Neural cell (in vitro differentiated cells): ENCODE measurements at regions not wholly inside any gene's neighbourhood (a gene's known extent, or its start where the extent isn't known, plus 50 kb on each side); places are given as distances from the start of the nearest gene placed in this dataset.

ENCODE experiments used
- H2AFZ ChIP-seq: fragments of 200-600, 300-800 bp; sonication (generic), shearing (Covaris generic); 2 replicates; pipeline ENCODE4 v1.6.0; 2014; ENCODE audit warnings: low read depth, mild to moderate bottlenecking, antibody characterized with exemption, low read length, moderate library complexity
- H3F3A ChIP-seq: fragments of 200-600 bp; shearing (Covaris generic); 2 replicates; pipeline ENCODE4 v1.6.1; 2016; ENCODE audit warnings: mild to moderate bottlenecking, moderate library complexity, mixed read lengths, antibody characterized with exemption, low read length; ENCODE audit not compliant: insufficient read depth, poor library complexity, severe bottlenecking
- H3K27ac ChIP-seq: fragments of 200-600, 300-800 bp; sonication (generic), shearing (Covaris generic); 2 replicates; pipeline ENCODE4 v1.5.1; 2014; ENCODE audit warnings: mild to moderate bottlenecking, low read length, moderate library complexity
- H3K27me3 ChIP-seq: fragments of 300-800, 200-600 bp; sonication (generic), shearing (Covaris generic); 2 replicates; pipeline ENCODE4 v1.6.0; 2014; ENCODE audit warnings: mild to moderate bottlenecking, low read depth, low read length, moderate library complexity; ENCODE audit not compliant: insufficient read depth
- H3K36me3 ChIP-seq: fragments of 300-800, 200-600 bp; sonication (generic), shearing (Covaris generic); 2 replicates; pipeline ENCODE4 v1.5.1; 2014; ENCODE audit warnings: mild to moderate bottlenecking, antibody characterized with exemption, low read length, moderate library complexity; ENCODE audit not compliant: insufficient read depth
- H3K4me2 ChIP-seq: fragments of 300-800, 200-600 bp; sonication (generic), shearing (Covaris generic); 2 replicates; pipeline ENCODE4 v1.6.0; 2014; ENCODE audit warnings: mild to moderate bottlenecking, low read length
- H3K4me3 ChIP-seq: fragments of 300-800, 200-600 bp; sonication (generic), shearing (Covaris generic); 2 replicates; pipeline ENCODE4 v1.5.1; 2014; ENCODE audit warnings: mild to moderate bottlenecking, low read length, moderate library complexity
- H3K79me2 ChIP-seq: fragments of 200-600 bp; shearing (Covaris generic); replicated peaks from 2 replicates; pipeline ENCODE4 v1.6.0; 2014; ENCODE audit warnings: mild to moderate bottlenecking, low read length, moderate library complexity; ENCODE audit not compliant: insufficient read depth
- H3K9ac ChIP-seq: fragments of 300-800, 200-600 bp; sonication (generic), shearing (Covaris generic); 2 replicates; pipeline ENCODE4 v1.6.1; 2016; ENCODE audit warnings: mild to moderate bottlenecking, low read length, mixed read lengths
- H3K9me2 ChIP-seq: fragments of 200-600 bp; shearing (Covaris generic); 2 replicates; pipeline ENCODE4 v1.6.1; 2016; ENCODE audit warnings: mild to moderate bottlenecking, low read length, mixed read lengths; ENCODE audit not compliant: insufficient read depth
- H3K9me3 ChIP-seq: fragments of 200-600, 300-800 bp; sonication (generic), shearing (Covaris generic); 2 replicates; pipeline ENCODE4 v1.6.1; 2016; ENCODE audit warnings: mild to moderate bottlenecking, mixed run types, low read length, moderate library complexity, mixed read lengths
- H4K20me1 ChIP-seq: fragments of 200-600 bp; shearing (Covaris generic); 2 replicates; pipeline ENCODE4 v1.6.1; 2016; ENCODE audit warnings: mild to moderate bottlenecking, mixed run types; ENCODE audit not compliant: insufficient read depth
- CTCF ChIP-seq: fragments of 450-650 bp; IDR thresholded peaks from 2 replicates; pipeline ENCODE4 v1.5.1; 2014; ENCODE audit warnings: antibody characterized with exemption, mild to moderate bottlenecking, moderate library complexity; ENCODE audit not compliant: poor library complexity, severe bottlenecking
- EP300 ChIP-seq: fragments of 450-650 bp; conservative IDR thresholded peaks from 2 replicates; pipeline ENCODE4 v1.6.1; 2014; ENCODE audit warnings: antibody characterized with exemption, mild to moderate bottlenecking, moderate library complexity; ENCODE audit not compliant: poor library complexity, severe bottlenecking
- EZH2 ChIP-seq: fragments of 200-600, 300-800 bp; shearing (Covaris generic), sonication (generic); IDR thresholded peaks from 2 replicates; pipeline ENCODE4 v1.6.1; 2014; ENCODE audit warnings: antibody characterized with exemption, low read length, borderline replicate concordance, mild to moderate bottlenecking; ENCODE audit not compliant: insufficient read depth, poor library complexity, severe bottlenecking
- MXI1 ChIP-seq: fragments of 450-650 bp; conservative IDR thresholded peaks from 2 replicates; pipeline ENCODE4 v1.6.1; 2014; ENCODE audit warnings: antibody characterized with exemption, mild to moderate bottlenecking; ENCODE audit not compliant: poor library complexity, severe bottlenecking
- POLR2AphosphoS5 ChIP-seq: IDR thresholded peaks from 2 replicates; pipeline ENCODE4 v1.6.1; 2012
- RAD21 ChIP-seq: fragments of 450-650 bp; conservative IDR thresholded peaks from 2 replicates; pipeline ENCODE4 v1.6.1; 2014; ENCODE audit warnings: antibody characterized with exemption, mild to moderate bottlenecking, moderate library complexity
- REST ChIP-seq: IDR thresholded peaks from 2 replicates; pipeline ENCODE4 v1.6.1; 2012; ENCODE audit warnings: borderline replicate concordance
- SMC3 ChIP-seq: fragments of 450-650 bp; conservative IDR thresholded peaks from 2 replicates; pipeline ENCODE4 v1.6.1; 2014; ENCODE audit warnings: antibody characterized with exemption, mild to moderate bottlenecking, moderate library complexity; ENCODE audit not compliant: poor library complexity
- TAF1 ChIP-seq: IDR thresholded peaks from 2 replicates; pipeline ENCODE4 v1.6.1; 2012; ENCODE audit warnings: low read depth

- H3K27me3 ChIP-seq: no peaks in the 10 kb centered on the region
- no peak for TF ChIP-seq CTCF
- TF ChIP-seq EZH2: no peak
- no peak for TF ChIP-seq RAD21
- no peak for TF ChIP-seq SMC3
- no peak for TF ChIP-seq REST
- no peak for TF ChIP-seq EP300
- no peak for TF ChIP-seq POLR2AphosphoS5
- no peak for TF ChIP-seq MXI1
- no peak for TF ChIP-seq TAF1
- H3F3A ChIP-seq: no peaks in the 10 kb centered on the region
- no peaks in the 10 kb centered on the region for H3K79me2 ChIP-seq
- H3K9me2 ChIP-seq: no peaks in the 10 kb centered on the region
- H3K9me3 ChIP-seq: no peaks in the 10 kb centered on the region
- no peak overlapping the region for H3K9ac ChIP-seq
- H3K4me3 ChIP-seq: no peak overlapping the region
- no peak overlapping the region for H2AFZ ChIP-seq
- H4K20me1 ChIP-seq: no peaks in the 10 kb centered on the region
- no peak overlapping the region for H3K27ac ChIP-seq
- H3K4me2 ChIP-seq: no peak overlapping the region
- no peaks in the 10 kb centered on the region for H3K36me3 ChIP-seq
Measured at GRCh38 chr5:38039826-38040225, 200.0 kb upstream of the GDNF start.

DNA sequence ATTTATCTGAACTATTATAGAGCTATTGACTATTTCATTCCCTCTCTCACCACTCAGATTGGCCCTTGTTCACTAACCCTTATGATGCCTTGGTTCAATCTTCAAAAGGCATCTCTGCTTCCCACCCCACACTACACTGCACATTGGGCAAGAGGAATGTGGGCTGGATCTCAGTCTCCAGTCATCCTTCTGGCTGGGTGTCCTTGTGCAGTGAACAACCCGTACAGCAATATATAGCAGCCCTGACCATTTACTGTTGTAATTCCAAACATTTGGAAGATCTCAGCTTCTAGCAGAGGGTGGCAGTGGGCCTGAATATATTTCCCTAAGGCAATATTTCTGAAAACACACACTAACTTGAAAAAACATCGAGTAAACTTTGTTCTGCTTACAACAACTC, 199.2 kb upstream of the GDNF start:
- no peak for TF ChIP-seq SMC3
- no peak for TF ChIP-seq REST
- no peak for TF ChIP-seq MXI1
- no peak for TF ChIP-seq CTCF
- TF ChIP-seq EZH2: no peak
- TF ChIP-seq RAD21: no peak
- TF ChIP-seq TAF1: no peak
- TF ChIP-seq POLR2AphosphoS5: no peak
- no peak for TF ChIP-seq EP300
- Histone ChIP-seq H3K36me3 (no peaks in the 10 kb centered on the region), H3K9ac (no peak overlapping the region), H3K4me2 (no peak overlapping the region), H3K9me2 (no peaks in the 10 kb centered on the region), H4K20me1 (no peaks in the 10 kb centered on the region), H3F3A (no peaks in the 10 kb centered on the region), H3K4me3 (no peak overlapping the region), H3K79me2 (no peaks in the 10 kb centered on the region), H3K27me3 (no peaks in the 10 kb centered on the region), H3K27ac (no peak overlapping the region), H2AFZ (no peak overlapping the region), H3K9me3 (no peaks in the 10 kb centered on the region)
